H1 (cell line): ENCODE measurements at regions not wholly inside any gene's neighbourhood (a gene's known extent, or its start where the extent isn't known, plus 50 kb on each side); places are given as distances from the start of the nearest gene placed in this dataset.

Experiments used
- ASH2L ChIP-seq: fragments of 200-600, 300-600 bp; sonication (generic); IDR thresholded peaks from one replicate; pipeline ENCODE4 v1.7.1; 2017; ENCODE audit warnings: low read length
- BCL11A ChIP-seq, 2 experiments: IDR thresholded peaks; one replicate each; pipeline ENCODE4 v1.6.1; 2011; ENCODE audit warnings: low read depth in 2 of 2, low read length in 2 of 2, mild to moderate bottlenecking in 2 of 2
- EZH2 ChIP-seq: fragments of 200-600 bp; sonication (generic); IDR thresholded peaks from 2 replicates; pipeline ENCODE4 v1.7.1; 2012; ENCODE audit warnings: low read depth, mild to moderate bottlenecking, moderate library complexity, low read length, inconsistent platforms; ENCODE audit not compliant: severe bottlenecking
- PHF8 ChIP-seq: fragments of 200-600 bp; sonication (generic); conservative IDR thresholded peaks from 2 replicates; pipeline ENCODE4 v1.7.1; 2012; ENCODE audit warnings: low read depth, mild to moderate bottlenecking, inconsistent platforms, low read length, moderate library complexity
- RAD21 ChIP-seq, 2 experiments: IDR thresholded peaks in 1 of 2; conservative IDR thresholded peaks in 1 of 2; 2 replicates each; pipeline ENCODE4 v1.6.1; 2011; ENCODE audit warnings: low read depth in 2 of 2, low read length in 2 of 2, improper control_type of control experiment in 1 of 2, inconsistent platforms in 1 of 2, mild to moderate bottlenecking in 1 of 2, moderate library complexity in 1 of 2
- SP2 ChIP-seq: IDR thresholded peaks from 2 replicates; pipeline ENCODE4 v1.6.1; 2012; ENCODE audit warnings: mild to moderate bottlenecking, low read length, inconsistent platforms

DNA sequence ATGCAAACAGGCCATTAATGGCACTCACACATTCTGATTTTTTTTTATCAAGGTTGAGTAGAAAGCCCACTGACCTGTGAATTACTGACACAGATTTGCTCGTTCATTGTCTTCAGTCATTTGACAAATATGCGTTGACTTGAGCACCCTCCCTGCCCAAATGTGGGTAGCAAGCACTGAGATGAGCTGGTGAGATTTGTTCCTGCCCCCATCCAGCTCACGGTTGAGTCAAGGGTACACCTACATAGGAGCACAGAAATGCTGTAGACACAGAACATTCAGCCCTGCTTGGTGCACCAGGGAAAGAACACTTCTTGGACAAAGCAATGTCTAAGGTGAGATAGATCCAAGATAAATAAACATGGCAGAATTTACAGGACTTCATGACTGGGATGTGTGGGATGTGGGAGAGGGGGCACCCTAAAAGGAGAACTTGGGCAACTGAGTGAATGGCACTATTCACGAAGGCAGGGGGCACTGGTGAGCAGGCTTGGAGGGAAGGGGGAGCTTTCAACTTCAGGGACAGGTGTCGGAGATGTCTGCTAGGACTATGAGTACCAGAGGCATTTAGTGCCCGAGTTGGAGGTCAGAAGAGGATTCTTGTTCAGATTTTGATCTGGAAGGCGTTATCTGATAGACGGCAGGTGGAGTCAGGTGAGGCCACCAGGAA lies 213.4 kb downstream of the VRK1 start (continued):
- TF ChIP-seq SP2 (no peak), BCL11A (IDR thresholded peaks at IDR 0.05; ENCODE audit: low read depth in 2 of 2, low read length in 2 of 2) (no peak), ASH2L (no peak), RAD21 (IDR thresholded peaks at IDR 0.05 in 1 of 2, conservative IDR thresholded peaks at IDR 0.05 in 1 of 2; ENCODE audit: low read depth in 2 of 2, low read length in 2 of 2) (peak; percentile 71 to 78), PHF8 (no peak), EZH2 (no peak)
- TF ChIP-seq, all 59 proteins: peak for 2
